HEK293 (cell line): ENCODE measurements at regions not wholly inside any gene's neighbourhood (a gene's known extent, or its start where the extent isn't known, plus 50 kb on each side); places are given as distances from the start of the nearest gene placed in this dataset.

ENCODE experiments used
- CTCF ChIA-PET: fragments of 350-600 bp; formaldehyde crosslinking; extraction: SDS; loops from one replicate; lab custom pipeline; 2021; ENCODE audit warnings: antibody characterized with exemption; lab: Yijun Ruan, JAX
- POLR2A ChIA-PET: fragments of 300-600 bp; formaldehyde crosslinking; extraction: SDS; loops from one replicate; lab custom pipeline; 2020; ENCODE audit warnings: antibody characterized with exemption, inconsistent platforms; lab: Yijun Ruan, JAX
- H3K27ac ChIP-seq: fragments of 200-500 bp; sonication (Bioruptor generic); 2 replicates; pipeline ENCODE4 v1.5.1; 2014; ENCODE audit warnings: low read depth, low read length, control low read depth, inconsistent platforms; ENCODE audit errors: extremely low read depth
- H3K36me3 ChIP-seq, 2 experiments: fragments of 200-500 bp in 1 of 2; sonication (Bioruptor generic) in 1 of 2; 1 replicate in 1 of 2; 2 replicates in 1 of 2; pipeline ENCODE4 v1.5.1; 2014 to 2017; ENCODE audit warnings: inconsistent platforms in 2 of 2, low read length in 2 of 2; ENCODE audit not compliant: control insufficient read depth in 2 of 2, insufficient read depth in 1 of 2
- H3K4me1 ChIP-seq: fragments of 200-500 bp; sonication (Bioruptor generic); 2 replicates; pipeline ENCODE4 v1.5.1; 2014; ENCODE audit warnings: mild to moderate bottlenecking, low read length, inconsistent platforms; ENCODE audit not compliant: control insufficient read depth, insufficient read depth
- H3K4me3 ChIP-seq: 2 replicates; pipeline ENCODE4 v1.5.1; 2011; ENCODE audit warnings: low read depth, mild to moderate bottlenecking, control low read depth, low read length, moderate library complexity
- H3K9me3 ChIP-seq: fragments of 200-500 bp; sonication (Bioruptor generic); 2 replicates; pipeline ENCODE4 v1.5.1; 2014; ENCODE audit warnings: low read depth, low read length, inconsistent platforms; ENCODE audit not compliant: control insufficient read depth, insufficient read depth
- KLF1 ChIP-seq: fragments of 450-650 bp; formaldehyde crosslinking; IDR thresholded peaks from 2 replicates; pipeline ENCODE4 v1.5.1; 2016; ENCODE audit warnings: missing biosample characterization, missing genetic modification characterization
- KLF9 ChIP-seq: fragments of 450-650 bp; formaldehyde crosslinking; IDR thresholded peaks from 2 replicates; pipeline ENCODE4 v1.5.1; 2016; ENCODE audit warnings: missing biosample characterization, missing genetic modification characterization, low read depth
- SALL2 ChIP-seq: fragments of 450-650 bp; formaldehyde crosslinking; IDR thresholded peaks from 2 replicates; pipeline ENCODE4 v1.5.0; 2017; ENCODE audit warnings: missing biosample characterization, mild to moderate bottlenecking, missing genetic modification characterization, borderline replicate concordance
- TRIM28 ChIP-seq: IDR thresholded peaks from 2 replicates; pipeline ENCODE4 v1.6.1; 2011; ENCODE audit warnings: low read length, control low read depth, borderline replicate concordance
- WT1 ChIP-seq: fragments of 450-650 bp; formaldehyde crosslinking; IDR thresholded peaks from 2 replicates; pipeline ENCODE4 v1.5.1; 2016; ENCODE audit warnings: missing biosample characterization, missing genetic modification characterization
- ZBTB48 ChIP-seq: fragments of 450-650 bp; formaldehyde crosslinking; IDR thresholded peaks from 2 replicates; pipeline ENCODE4 v1.5.1; 2016; ENCODE audit warnings: missing biosample characterization, missing genetic modification characterization
- ZNF155 ChIP-seq: fragments of 450-650 bp; formaldehyde crosslinking; IDR thresholded peaks from 2 replicates; pipeline ENCODE4 v1.5.1; 2016; ENCODE audit warnings: missing biosample characterization, missing genetic modification characterization
- ZNF19 ChIP-seq: fragments of 450-650 bp; formaldehyde crosslinking; IDR thresholded peaks from 2 replicates; pipeline ENCODE4; 2016; ENCODE audit warnings: missing biosample characterization, missing genetic modification characterization, low read depth
- ZNF2 ChIP-seq: fragments of 450-650 bp; formaldehyde crosslinking; IDR thresholded peaks from 2 replicates; pipeline ENCODE4 v1.5.1; 2016; ENCODE audit warnings: missing biosample characterization, missing genetic modification characterization
- ZNF214 ChIP-seq: fragments of 450-650 bp; formaldehyde crosslinking; IDR thresholded peaks from 2 replicates; pipeline ENCODE4 v1.5.1; 2017; ENCODE audit warnings: missing biosample characterization, mild to moderate bottlenecking, missing genetic modification characterization, borderline replicate concordance
- ZNF239 ChIP-seq: fragments of 450-650 bp; formaldehyde crosslinking; IDR thresholded peaks from 2 replicates; pipeline ENCODE4 v1.5.1; 2016; ENCODE audit warnings: missing biosample characterization, missing genetic modification characterization
- ZNF24 ChIP-seq: fragments of 450-650 bp; formaldehyde crosslinking; IDR thresholded peaks from 2 replicates; pipeline ENCODE4 v1.5.1; 2016; ENCODE audit warnings: missing biosample characterization, missing genetic modification characterization
- ZNF350 ChIP-seq: fragments of 450-650 bp; formaldehyde crosslinking; IDR thresholded peaks from 2 replicates; pipeline ENCODE4 v1.5.0; 2017; ENCODE audit warnings: missing biosample characterization, mild to moderate bottlenecking, missing genetic modification characterization
- ZNF48 ChIP-seq: fragments of 450-650 bp; formaldehyde crosslinking; IDR thresholded peaks from 2 replicates; pipeline ENCODE4 v1.5.1; 2016; ENCODE audit warnings: missing biosample characterization, missing genetic modification characterization
- ZNF514 ChIP-seq: fragments of 450-650 bp; formaldehyde crosslinking; IDR thresholded peaks from 2 replicates; pipeline ENCODE4 v1.5.1; 2016; ENCODE audit warnings: missing biosample characterization, missing genetic modification characterization
- ZNF571 ChIP-seq: fragments of 450-650 bp; formaldehyde crosslinking; IDR thresholded peaks from 2 replicates; pipeline ENCODE4 v1.5.0; 2017; ENCODE audit warnings: missing biosample characterization, missing genetic modification characterization
- ZNF600 ChIP-seq: fragments of 450-650 bp; formaldehyde crosslinking; IDR thresholded peaks from 2 replicates; pipeline ENCODE4 v1.5.1; 2016; ENCODE audit warnings: missing biosample characterization, missing genetic modification characterization
- ZNF76 ChIP-seq: fragments of 450-650 bp; formaldehyde crosslinking; IDR thresholded peaks from 2 replicates; pipeline ENCODE4; 2016; ENCODE audit warnings: low read depth, missing biosample characterization, missing genetic modification characterization, borderline replicate concordance
- ZNF785 ChIP-seq: fragments of 450-650 bp; formaldehyde crosslinking; IDR thresholded peaks from 2 replicates; pipeline ENCODE4 v1.5.1; 2016; ENCODE audit warnings: missing biosample characterization, missing genetic modification characterization
- ZNF791 ChIP-seq: fragments of 450-650 bp; formaldehyde crosslinking; IDR thresholded peaks from 2 replicates; pipeline ENCODE4 v1.5.1; 2016; ENCODE audit warnings: missing biosample characterization, missing genetic modification characterization
- TF ChIP-seq, protein P1 (sequence below): fragments of 450-650 bp; formaldehyde crosslinking; IDR thresholded peaks from 2 replicates; pipeline ENCODE4 v1.5.1; 2016; ENCODE audit warnings: missing biosample characterization, missing genetic modification characterization
- TF ChIP-seq, protein P2 (sequence below): fragments of 450-650 bp; formaldehyde crosslinking; conservative IDR thresholded peaks from 2 replicates; pipeline ENCODE4 v1.5.1; 2016; ENCODE audit warnings: low read depth, missing biosample characterization, missing genetic modification characterization
- TF ChIP-seq, protein P3 (sequence below): sonication (generic); formaldehyde crosslinking; IDR thresholded peaks from 2 replicates; pipeline ENCODE4 v1.8.1; 2022; ENCODE audit warnings: mild to moderate bottlenecking, moderate library complexity, missing genetic modification reagents
- TF ChIP-seq, protein P4 (sequence below): fragments of 450-650 bp; formaldehyde crosslinking; IDR thresholded peaks from 2 replicates; pipeline ENCODE4 v1.5.0; 2017; ENCODE audit warnings: missing biosample characterization, missing genetic modification characterization, borderline replicate concordance
- TF ChIP-seq, protein P5 (sequence below): fragments of 450-650 bp; formaldehyde crosslinking; IDR thresholded peaks from 2 replicates; pipeline ENCODE4; 2016; ENCODE audit warnings: missing biosample characterization, missing genetic modification characterization

DNA sequence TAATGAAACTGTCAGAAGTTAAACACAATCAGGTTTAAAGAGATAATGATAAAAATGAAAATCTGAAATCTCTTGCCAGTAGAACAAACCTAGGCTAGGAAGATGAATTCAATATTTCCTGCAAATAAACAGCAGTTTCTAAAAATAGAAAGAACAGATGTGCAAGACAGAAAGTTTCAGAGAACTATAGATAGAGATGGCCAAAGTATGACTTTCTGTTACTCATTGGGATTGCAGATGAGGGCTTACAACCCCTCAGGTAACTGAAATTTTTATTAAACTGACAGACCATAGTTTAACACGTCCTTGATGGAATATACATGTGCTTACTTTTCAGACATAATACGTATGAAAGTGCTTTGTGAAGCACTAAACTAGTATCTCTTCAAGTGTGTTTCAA is 82.3 kb upstream of the PPARGC1A start:
- TF ChIP-seq ZNF155 (tag by site-specific recombination) (no peak), SALL2 (tag by site-specific recombination) (no peak), ZNF2 (no peak), ZNF48 (no peak), WT1 (tag by site-specific recombination) (no peak), TRIM28 (no peak), ZNF24 (tag by site-specific recombination) (no peak), ZNF214 (tag by site-specific recombination) (no peak), ZNF239 (tag by site-specific recombination) (no peak), ZBTB48 (tag by site-specific recombination) (no peak), KLF1 (tag by site-specific recombination) (no peak), ZNF571 (tag by site-specific recombination) (no peak), ZNF514 (no peak), ZNF791 (no peak)
- TF ChIP-seq, protein P1, sequence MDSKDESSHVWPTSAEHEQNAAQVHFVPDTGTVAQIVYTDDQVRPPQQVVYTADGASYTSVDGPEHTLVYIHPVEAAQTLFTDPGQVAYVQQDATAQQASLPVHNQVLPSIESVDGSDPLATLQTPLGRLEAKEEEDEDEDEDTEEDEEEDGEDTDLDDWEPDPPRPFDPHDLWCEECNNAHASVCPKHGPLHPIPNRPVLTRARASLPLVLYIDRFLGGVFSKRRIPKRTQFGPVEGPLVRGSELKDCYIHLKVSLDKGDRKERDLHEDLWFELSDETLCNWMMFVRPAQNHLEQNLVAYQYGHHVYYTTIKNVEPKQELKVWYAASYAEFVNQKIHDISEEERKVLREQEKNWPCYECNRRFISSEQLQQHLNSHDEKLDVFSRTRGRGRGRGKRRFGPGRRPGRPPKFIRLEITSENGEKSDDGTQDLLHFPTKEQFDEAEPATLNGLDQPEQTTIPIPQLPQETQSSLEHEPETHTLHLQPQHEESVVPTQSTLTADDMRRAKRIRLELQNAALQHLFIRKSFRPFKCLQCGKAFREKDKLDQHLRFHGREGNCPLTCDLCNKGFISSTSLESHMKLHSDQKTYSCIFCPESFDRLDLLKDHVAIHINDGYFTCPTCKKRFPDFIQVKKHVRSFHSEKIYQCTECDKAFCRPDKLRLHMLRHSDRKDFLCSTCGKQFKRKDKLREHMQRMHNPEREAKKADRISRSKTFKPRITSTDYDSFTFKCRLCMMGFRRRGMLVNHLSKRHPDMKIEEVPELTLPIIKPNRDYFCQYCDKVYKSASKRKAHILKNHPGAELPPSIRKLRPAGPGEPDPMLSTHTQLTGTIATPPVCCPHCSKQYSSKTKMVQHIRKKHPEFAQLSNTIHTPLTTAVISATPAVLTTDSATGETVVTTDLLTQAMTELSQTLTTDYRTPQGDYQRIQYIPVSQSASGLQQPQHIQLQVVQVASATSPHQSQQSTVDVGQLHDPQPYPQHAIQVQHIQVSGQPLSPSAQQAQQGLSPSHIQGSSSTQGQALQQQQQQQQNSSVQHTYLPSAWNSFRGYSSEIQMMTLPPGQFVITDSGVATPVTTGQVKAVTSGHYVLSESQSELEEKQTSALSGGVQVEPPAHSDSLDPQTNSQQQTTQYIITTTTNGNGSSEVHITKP: no peak
- TF ChIP-seq, protein P2, sequence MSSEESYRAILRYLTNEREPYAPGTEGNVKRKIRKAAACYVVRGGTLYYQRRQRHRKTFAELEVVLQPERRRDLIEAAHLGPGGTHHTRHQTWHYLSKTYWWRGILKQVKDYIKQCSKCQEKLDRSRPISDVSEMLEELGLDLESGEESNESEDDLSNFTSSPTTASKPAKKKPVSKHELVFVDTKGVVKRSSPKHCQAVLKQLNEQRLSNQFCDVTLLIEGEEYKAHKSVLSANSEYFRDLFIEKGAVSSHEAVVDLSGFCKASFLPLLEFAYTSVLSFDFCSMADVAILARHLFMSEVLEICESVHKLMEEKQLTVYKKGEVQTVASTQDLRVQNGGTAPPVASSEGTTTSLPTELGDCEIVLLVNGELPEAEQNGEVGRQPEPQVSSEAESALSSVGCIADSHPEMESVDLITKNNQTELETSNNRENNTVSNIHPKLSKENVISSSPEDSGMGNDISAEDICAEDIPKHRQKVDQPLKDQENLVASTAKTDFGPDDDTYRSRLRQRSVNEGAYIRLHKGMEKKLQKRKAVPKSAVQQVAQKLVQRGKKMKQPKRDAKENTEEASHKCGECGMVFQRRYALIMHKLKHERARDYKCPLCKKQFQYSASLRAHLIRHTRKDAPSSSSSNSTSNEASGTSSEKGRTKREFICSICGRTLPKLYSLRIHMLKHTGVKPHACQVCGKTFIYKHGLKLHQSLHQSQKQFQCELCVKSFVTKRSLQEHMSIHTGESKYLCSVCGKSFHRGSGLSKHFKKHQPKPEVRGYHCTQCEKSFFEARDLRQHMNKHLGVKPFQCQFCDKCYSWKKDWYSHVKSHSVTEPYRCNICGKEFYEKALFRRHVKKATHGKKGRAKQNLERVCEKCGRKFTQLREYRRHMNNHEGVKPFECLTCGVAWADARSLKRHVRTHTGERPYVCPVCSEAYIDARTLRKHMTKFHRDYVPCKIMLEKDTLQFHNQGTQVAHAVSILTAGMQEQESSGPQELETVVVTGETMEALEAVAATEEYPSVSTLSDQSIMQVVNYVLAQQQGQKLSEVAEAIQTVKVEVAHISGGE (tag by site-specific recombination): no peak
- H3K4me1 ChIP-seq: no peaks in the 10 kb centered on the region; the same call in 1 of the 2 replicates

DNA sequence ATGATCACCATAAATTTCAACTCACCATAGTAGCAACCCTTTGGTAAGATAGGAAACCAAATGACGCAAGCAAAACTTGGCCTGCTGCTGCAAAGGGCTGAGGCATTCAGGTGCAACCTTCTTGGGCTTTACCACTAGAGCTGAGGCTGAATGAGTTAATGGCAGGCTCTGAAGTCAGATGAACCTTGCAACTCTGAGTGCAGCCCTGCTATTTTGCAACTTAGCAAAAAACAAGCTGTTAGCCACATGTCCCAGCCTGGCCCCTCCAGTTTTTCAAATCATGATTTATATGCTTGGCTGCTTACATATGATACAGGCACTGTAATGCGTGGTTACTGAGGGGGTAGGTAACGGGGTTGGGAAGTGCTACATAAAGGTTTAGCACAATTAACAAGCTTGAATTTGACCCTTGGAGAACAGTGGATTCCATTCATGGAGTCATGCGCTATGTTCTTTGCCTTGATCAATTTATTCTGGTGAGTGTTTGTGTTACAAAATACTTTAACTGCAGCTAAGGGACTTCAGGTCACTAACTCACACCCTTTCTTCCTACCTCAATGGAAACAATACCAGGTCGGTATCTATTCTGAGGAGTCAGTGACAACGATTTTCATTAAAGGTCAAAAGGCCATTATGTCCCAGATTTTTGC is 80.5 kb upstream of the PPARGC1A start:
- no peak overlapping the region for H3K4me3 ChIP-seq
- H3K4me1 ChIP-seq: no peaks in the 10 kb centered on the region; the same call in 1 of the 2 replicates
- ChIA-PET CTCF (no interaction called here), POLR2A (no interaction called here)
- no peaks in the 10 kb centered on the region for H3K9me3 ChIP-seq
- H3K36me3 ChIP-seq: no peaks in the 10 kb centered on the region
- H3K27ac ChIP-seq: no peak overlapping the region
- TF ChIP-seq ZNF350 (no peak), KLF9 (tag by site-specific recombination) (no peak), ZNF514 (no peak), ZNF76 (no peak), ZNF600 (tag by site-specific recombination) (no peak), ZNF19 (tag by site-specific recombination) (no peak), ZNF785 (no peak)
- TF ChIP-seq, protein P3, sequence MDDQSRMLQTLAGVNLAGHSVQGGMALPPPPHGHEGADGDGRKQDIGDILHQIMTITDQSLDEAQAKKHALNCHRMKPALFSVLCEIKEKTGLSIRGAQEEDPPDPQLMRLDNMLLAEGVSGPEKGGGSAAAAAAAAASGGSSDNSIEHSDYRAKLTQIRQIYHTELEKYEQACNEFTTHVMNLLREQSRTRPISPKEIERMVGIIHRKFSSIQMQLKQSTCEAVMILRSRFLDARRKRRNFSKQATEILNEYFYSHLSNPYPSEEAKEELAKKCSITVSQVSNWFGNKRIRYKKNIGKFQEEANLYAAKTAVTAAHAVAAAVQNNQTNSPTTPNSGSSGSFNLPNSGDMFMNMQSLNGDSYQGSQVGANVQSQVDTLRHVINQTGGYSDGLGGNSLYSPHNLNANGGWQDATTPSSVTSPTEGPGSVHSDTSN: no peak
- TF ChIP-seq, protein P4, sequence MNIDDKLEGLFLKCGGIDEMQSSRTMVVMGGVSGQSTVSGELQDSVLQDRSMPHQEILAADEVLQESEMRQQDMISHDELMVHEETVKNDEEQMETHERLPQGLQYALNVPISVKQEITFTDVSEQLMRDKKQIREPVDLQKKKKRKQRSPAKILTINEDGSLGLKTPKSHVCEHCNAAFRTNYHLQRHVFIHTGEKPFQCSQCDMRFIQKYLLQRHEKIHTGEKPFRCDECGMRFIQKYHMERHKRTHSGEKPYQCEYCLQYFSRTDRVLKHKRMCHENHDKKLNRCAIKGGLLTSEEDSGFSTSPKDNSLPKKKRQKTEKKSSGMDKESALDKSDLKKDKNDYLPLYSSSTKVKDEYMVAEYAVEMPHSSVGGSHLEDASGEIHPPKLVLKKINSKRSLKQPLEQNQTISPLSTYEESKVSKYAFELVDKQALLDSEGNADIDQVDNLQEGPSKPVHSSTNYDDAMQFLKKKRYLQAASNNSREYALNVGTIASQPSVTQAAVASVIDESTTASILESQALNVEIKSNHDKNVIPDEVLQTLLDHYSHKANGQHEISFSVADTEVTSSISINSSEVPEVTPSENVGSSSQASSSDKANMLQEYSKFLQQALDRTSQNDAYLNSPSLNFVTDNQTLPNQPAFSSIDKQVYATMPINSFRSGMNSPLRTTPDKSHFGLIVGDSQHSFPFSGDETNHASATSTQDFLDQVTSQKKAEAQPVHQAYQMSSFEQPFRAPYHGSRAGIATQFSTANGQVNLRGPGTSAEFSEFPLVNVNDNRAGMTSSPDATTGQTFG (tag by site-specific recombination): no peak
- TF ChIP-seq, protein P5, sequence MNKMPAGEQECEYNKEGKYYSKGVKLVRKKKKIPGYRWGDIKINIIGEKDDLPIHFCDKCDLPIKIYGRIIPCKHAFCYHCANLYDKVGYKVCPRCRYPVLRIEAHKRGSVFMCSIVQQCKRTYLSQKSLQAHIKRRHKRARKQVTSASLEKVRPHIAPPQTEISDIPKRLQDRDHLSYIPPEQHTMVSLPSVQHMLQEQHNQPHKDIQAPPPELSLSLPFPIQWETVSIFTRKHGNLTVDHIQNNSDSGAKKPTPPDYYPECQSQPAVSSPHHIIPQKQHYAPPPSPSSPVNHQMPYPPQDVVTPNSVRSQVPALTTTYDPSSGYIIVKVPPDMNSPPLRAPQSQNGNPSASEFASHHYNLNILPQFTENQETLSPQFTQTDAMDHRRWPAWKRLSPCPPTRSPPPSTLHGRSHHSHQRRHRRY (tag by site-specific recombination): no peak

More for the DNA sequence above, 82.3 kb upstream of the PPARGC1A start:
- ChIA-PET POLR2A (no interaction called here), CTCF (no interaction called here)
- Histone ChIP-seq H3K9me3 (no peaks in the 10 kb centered on the region), H3K36me3 (no peaks in the 10 kb centered on the region), H3K4me3 (no peak overlapping the region), H3K27ac (no peak overlapping the region)
